ENCODE measurements at regions not wholly inside any gene's neighbourhood (a gene's known extent, or its start where the extent isn't known, plus 50 kb on each side); places are given as distances from the start of the nearest gene placed in this dataset.

DNA sequence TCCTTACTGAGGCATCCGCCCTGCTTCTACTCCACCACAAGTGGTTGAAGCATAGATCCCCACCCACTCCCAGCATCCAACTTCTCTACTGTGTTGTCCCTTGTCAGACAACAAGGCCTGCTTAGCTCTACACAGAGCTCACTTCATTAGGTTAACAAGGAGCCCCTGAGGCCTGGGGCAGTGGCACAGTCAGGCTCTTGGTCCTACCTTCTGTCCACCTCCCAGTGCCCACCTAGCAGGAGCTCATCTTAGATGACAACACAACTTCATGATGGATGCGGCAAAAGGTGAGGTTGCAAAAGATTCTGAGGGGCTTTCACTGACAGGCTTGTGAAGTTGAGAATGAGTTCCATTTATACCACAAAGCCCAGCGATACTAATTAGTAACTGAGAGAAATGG lies 432.0 kb upstream of the CDH5 start:
- H3K9ac ChIP-seq (replicated peaks in 1 of 4; ENCODE audit: extremely low read depth in 1 of 4, low read depth in 3 of 4, low read length in 3 of 4) = no peak overlapping the region
- DNase-seq (ENCODE audit: low read depth in 1 of 2, low spot score in 2 of 2) (no peak), FAIRE-seq (no peak)
- no peak overlapping the region for H2BK15ac ChIP-seq (ENCODE audit: low read length)
- no peak overlapping the region for H2BK20ac ChIP-seq (ENCODE audit: low read length)
- H3K4me3 ChIP-seq (ENCODE audit: extremely low read depth in 1 of 4, insufficient read depth in 2 of 4, low read depth in 3 of 4, low read length in 4 of 4) = no peak overlapping the region
- H2BK12ac ChIP-seq (ENCODE audit: low read depth, low read length) = no peak overlapping the region
- H2BK120ac ChIP-seq (replicated peaks; ENCODE audit: low read depth, low read length) = no peak overlapping the region
- H3K27ac ChIP-seq (ENCODE audit: low read depth, low read length) = no peak overlapping the region
- no peak for TF ChIP-seq CBX5 (IDR thresholded peaks at IDR 0.05; ENCODE audit: low read depth, low read length)
- TF ChIP-seq TBP (IDR thresholded peaks at IDR 0.05; ENCODE audit: low read depth, low read length) = no peak
- TF ChIP-seq, protein P1, sequence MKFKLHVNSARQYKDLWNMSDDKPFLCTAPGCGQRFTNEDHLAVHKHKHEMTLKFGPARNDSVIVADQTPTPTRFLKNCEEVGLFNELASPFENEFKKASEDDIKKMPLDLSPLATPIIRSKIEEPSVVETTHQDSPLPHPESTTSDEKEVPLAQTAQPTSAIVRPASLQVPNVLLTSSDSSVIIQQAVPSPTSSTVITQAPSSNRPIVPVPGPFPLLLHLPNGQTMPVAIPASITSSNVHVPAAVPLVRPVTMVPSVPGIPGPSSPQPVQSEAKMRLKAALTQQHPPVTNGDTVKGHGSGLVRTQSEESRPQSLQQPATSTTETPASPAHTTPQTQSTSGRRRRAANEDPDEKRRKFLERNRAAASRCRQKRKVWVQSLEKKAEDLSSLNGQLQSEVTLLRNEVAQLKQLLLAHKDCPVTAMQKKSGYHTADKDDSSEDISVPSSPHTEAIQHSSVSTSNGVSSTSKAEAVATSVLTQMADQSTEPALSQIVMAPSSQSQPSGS (IDR thresholded peaks at IDR 0.05; ENCODE audit: low read length) = no peak
- no peak for TF ChIP-seq E2F6 (IDR thresholded peaks at IDR 0.05)
- TF ChIP-seq TCF12 (IDR thresholded peaks at IDR 0.05; ENCODE audit: low read depth, low read length) = no peak
- no peak for TF ChIP-seq MAX (IDR thresholded peaks at IDR 0.05)
- no peak for TF ChIP-seq SP2 (IDR thresholded peaks at IDR 0.05; ENCODE audit: low read length)
- no peaks in the 10 kb centered on the region for H3K27me3 ChIP-seq (replicated peaks in 1 of 4; ENCODE audit: control insufficient read depth in 3 of 4, extremely low read depth in 1 of 4, insufficient read depth in 3 of 4, low read length in 3 of 4)
- ChIA-PET CTCF (ENCODE audit: partially characterized antibody) (no interaction called here), POLR2A (ENCODE audit: partially characterized antibody) (no interaction called here)
- no peak overlapping the region for H2AK5ac ChIP-seq (ENCODE audit: low read depth, low read length)
- H3K4me1 ChIP-seq (replicated peaks in 1 of 4; ENCODE audit: control insufficient read depth in 3 of 4, insufficient read depth in 4 of 4, low read length in 3 of 4) = no peaks in the 10 kb centered on the region
- no peak overlapping the region for H3K56ac ChIP-seq (replicated peaks; ENCODE audit: insufficient read length, low read depth, low read length)
- no peaks in the 10 kb centered on the region for H3K23me2 ChIP-seq (ENCODE audit: low read depth, low read length)
- no peak overlapping the region for H3K4ac ChIP-seq (replicated peaks; ENCODE audit: insufficient read length, low read depth, low read length)
- H4K20me1 ChIP-seq (replicated peaks in 1 of 2; ENCODE audit: control insufficient read depth in 1 of 2, insufficient read depth in 2 of 2, low read length in 2 of 2) = no peaks in the 10 kb centered on the region
- no peak overlapping the region for H3K18ac ChIP-seq (ENCODE audit: extremely low read depth, low read length)
- H3K9me3 ChIP-seq (ENCODE audit: insufficient read depth in 2 of 2, low read depth in 1 of 2, low read length in 1 of 2) = no peaks in the 10 kb centered on the region
- no peak overlapping the region for H3K4me2 ChIP-seq (ENCODE audit: insufficient read depth in 1 of 2, low read depth in 2 of 2, low read length in 2 of 2)
- no peak overlapping the region for H3K23ac ChIP-seq (ENCODE audit: insufficient read length)
- no peak overlapping the region for H2AFZ ChIP-seq (ENCODE audit: low read length)
- H4K5ac ChIP-seq (ENCODE audit: insufficient read length, low read depth, low read length) = no peak overlapping the region
- no peaks in the 10 kb centered on the region for H3K79me1 ChIP-seq (ENCODE audit: low read depth, low read length)
- H3K36me3 ChIP-seq (ENCODE audit: control insufficient read depth in 2 of 4, insufficient read depth in 4 of 4, low read length in 3 of 4) = no peaks in the 10 kb centered on the region
- no peaks in the 10 kb centered on the region for H3K79me2 ChIP-seq (ENCODE audit: control insufficient read depth in 1 of 2, insufficient read depth in 2 of 2, low read length in 2 of 2)
- H4K8ac ChIP-seq (ENCODE audit: extremely low read depth, insufficient read depth, low read length) = no peak overlapping the region
- H2BK5ac ChIP-seq (ENCODE audit: low read depth, low read length) = no peak overlapping the region
- 89% methylated on average over 3 of the region's 3 CpGs; no CpG with 5 or more reads in 1 of the 2 experiments for WGBS, 2 experiments (ENCODE audit: extremely low coverage in 1 of 2, insufficient coverage in 1 of 2, insufficient read length in 1 of 2, insufficient replicate concordance in 2 of 2, low coverage in 1 of 2, low lambda C conversion rate in 2 of 2, missing lambda C conversion rate in 1 of 2)
- no peak overlapping the region for H4K91ac ChIP-seq (replicated peaks; ENCODE audit: insufficient read length, low read length)
- no peak overlapping the region for H3K14ac ChIP-seq (ENCODE audit: insufficient read length)

Measured in H1 (cell line).